ENCODE measurements at regions not wholly inside any gene's neighbourhood (a gene's known extent, or its start where the extent isn't known, plus 50 kb on each side); places are given as distances from the start of the nearest gene placed in this dataset.

- TF ChIP-seq Cebpa-rat (IDR thresholded peaks at IDR 0.05): no peak
- H3K4me1 ChIP-seq: no peaks in the 10 kb centered on the region
- no peak overlapping the region for H3K4me3 ChIP-seq
- no peak overlapping the region for H3K27ac ChIP-seq
- no peaks in the 10 kb centered on the region for H4K20me1 ChIP-seq
- no peak overlapping the region for H3K9ac ChIP-seq
- no peaks in the 10 kb centered on the region for H3K36me3 ChIP-seq
- H3K27me3 ChIP-seq: no peaks in the 10 kb centered on the region
- no peak overlapping the region for H3K4me2 ChIP-seq
- H3K9me3 ChIP-seq: no peaks in the 10 kb centered on the region
Observed at GRCh38 chr1:114278430-114278829, 124.8 kb upstream of the SYT6 start.

- H4K20me1 ChIP-seq: no peaks in the 10 kb centered on the region
- H3K4me3 ChIP-seq: no peak overlapping the region
- H3K4me2 ChIP-seq: no peak overlapping the region
- no peak overlapping the region for H3K27ac ChIP-seq
- TF ChIP-seq Cebpa-rat (IDR thresholded peaks at IDR 0.05): no peak
- no peaks in the 10 kb centered on the region for H3K36me3 ChIP-seq
- no peak overlapping the region for H3K9ac ChIP-seq
- no peaks in the 10 kb centered on the region for H3K9me3 ChIP-seq
- no peaks in the 10 kb centered on the region for H3K27me3 ChIP-seq
- H3K4me1 ChIP-seq: no peaks in the 10 kb centered on the region
Observed at GRCh38 chr1:114274621-114275317, 121.1 kb upstream of the SYT6 start.

GRCh38 chr1:114272593-114272992 lies 118.9 kb upstream of the SYT6 start:
- no peaks in the 10 kb centered on the region for H3K4me1 ChIP-seq
- no peaks in the 10 kb centered on the region for H3K27me3 ChIP-seq
- no peak overlapping the region for H3K4me3 ChIP-seq
- H3K36me3 ChIP-seq: no peaks in the 10 kb centered on the region
- no peak for TF ChIP-seq Cebpa-rat (IDR thresholded peaks at IDR 0.05)
- H3K9ac ChIP-seq: no peak overlapping the region
- no peaks in the 10 kb centered on the region for H3K9me3 ChIP-seq
- no peak overlapping the region for H3K4me2 ChIP-seq
- no peaks in the 10 kb centered on the region for H4K20me1 ChIP-seq
- H3K27ac ChIP-seq: no peak overlapping the region

GRCh38 chr1:114270718-114271117 lies 117.0 kb upstream of the SYT6 start:
- H3K9ac ChIP-seq: no peak overlapping the region
- H3K4me1 ChIP-seq: no peaks in the 10 kb centered on the region
- H3K27ac ChIP-seq: no peak overlapping the region
- H3K4me3 ChIP-seq: no peak overlapping the region
- no peaks in the 10 kb centered on the region for H3K9me3 ChIP-seq
- H3K36me3 ChIP-seq: no peaks in the 10 kb centered on the region
- no peaks in the 10 kb centered on the region for H4K20me1 ChIP-seq
- H3K27me3 ChIP-seq: no peaks in the 10 kb centered on the region
- no peak for TF ChIP-seq Cebpa-rat (IDR thresholded peaks at IDR 0.05)
- no peak overlapping the region for H3K4me2 ChIP-seq

GRCh38 chr1:114270282-114270681 lies 116.6 kb upstream of the SYT6 start:
- no peaks in the 10 kb centered on the region for H4K20me1 ChIP-seq
- no peak for TF ChIP-seq Cebpa-rat (IDR thresholded peaks at IDR 0.05)
- H3K9ac ChIP-seq: no peak overlapping the region

GRCh38 chr1:114269539-114269938 lies 115.9 kb upstream of the SYT6 start:
- no peak for TF ChIP-seq Cebpa-rat (IDR thresholded peaks at IDR 0.05)
- Histone ChIP-seq H3K27ac (no peak overlapping the region), H3K4me3 (no peak overlapping the region), H3K9ac (no peak overlapping the region), H3K27me3 (no peaks in the 10 kb centered on the region), H3K36me3 (no peaks in the 10 kb centered on the region), H3K4me2 (no peak overlapping the region), H3K4me1 (no peaks in the 10 kb centered on the region), H3K9me3 (no peaks in the 10 kb centered on the region), H4K20me1 (no peaks in the 10 kb centered on the region)

More at GRCh38 chr1:114270282-114270681, 116.6 kb upstream of the SYT6 start:
- Histone ChIP-seq H3K4me3 (no peak overlapping the region), H3K27me3 (no peaks in the 10 kb centered on the region), H3K4me2 (no peak overlapping the region), H3K9me3 (no peaks in the 10 kb centered on the region), H3K4me1 (no peaks in the 10 kb centered on the region), H3K36me3 (no peaks in the 10 kb centered on the region), H3K27ac (no peak overlapping the region)

GRCh38 chr1:114263343-114263742 lies 109.7 kb upstream of the SYT6 start:
- Histone ChIP-seq H3K4me1 (no peaks in the 10 kb centered on the region), H3K9ac (no peak overlapping the region), H3K36me3 (no peaks in the 10 kb centered on the region), H4K20me1 (no peaks in the 10 kb centered on the region), H3K27me3 (no peaks in the 10 kb centered on the region), H3K27ac (no peak overlapping the region), H3K4me3 (no peak overlapping the region), H3K9me3 (no peaks in the 10 kb centered on the region), H3K4me2 (no peak overlapping the region)
- TF ChIP-seq Cebpa-rat (IDR thresholded peaks at IDR 0.05): no peak

GRCh38 chr1:114262337-114262736 lies 108.7 kb upstream of the SYT6 start:
- Histone ChIP-seq H3K27me3 (no peaks in the 10 kb centered on the region), H3K4me3 (no peak overlapping the region), H3K9me3 (no peaks in the 10 kb centered on the region), H3K9ac (no peak overlapping the region), H3K4me1 (no peaks in the 10 kb centered on the region), H3K4me2 (no peak overlapping the region), H3K27ac (no peak overlapping the region), H3K36me3 (no peaks in the 10 kb centered on the region), H4K20me1 (no peaks in the 10 kb centered on the region)
- no peak for TF ChIP-seq Cebpa-rat (IDR thresholded peaks at IDR 0.05)

GRCh38 chr1:114260805-114261484 lies 107.3 kb upstream of the SYT6 start:
- H4K20me1 ChIP-seq: no peaks in the 10 kb centered on the region
- H3K4me1 ChIP-seq: no peaks in the 10 kb centered on the region
- no peaks in the 10 kb centered on the region for H3K27me3 ChIP-seq

GRCh38 chr1:114259511-114260160 lies 106.0 kb upstream of the SYT6 start:
- no peaks in the 10 kb centered on the region for H3K27me3 ChIP-seq
- no peaks in the 10 kb centered on the region for H4K20me1 ChIP-seq

More at GRCh38 chr1:114260805-114261484, 107.3 kb upstream of the SYT6 start:
- no peaks in the 10 kb centered on the region for H3K36me3 ChIP-seq
- no peak overlapping the region for H3K9ac ChIP-seq
- H3K4me2 ChIP-seq: no peak overlapping the region
- no peaks in the 10 kb centered on the region for H3K9me3 ChIP-seq
- no peak overlapping the region for H3K27ac ChIP-seq
- H3K4me3 ChIP-seq: no peak overlapping the region
- no peak for TF ChIP-seq Cebpa-rat (IDR thresholded peaks at IDR 0.05)

More at GRCh38 chr1:114259511-114260160, 106.0 kb upstream of the SYT6 start:
- H3K4me2 ChIP-seq: no peak overlapping the region
- H3K4me1 ChIP-seq: no peaks in the 10 kb centered on the region
- TF ChIP-seq Cebpa-rat (IDR thresholded peaks at IDR 0.05): no peak
- H3K4me3 ChIP-seq: no peak overlapping the region
- no peak overlapping the region for H3K9ac ChIP-seq
- H3K9me3 ChIP-seq: peaks cover 10% of the 10 kb centered on the region; the same call in 1 of the 2 replicates
- no peaks in the 10 kb centered on the region for H3K36me3 ChIP-seq
- no peak overlapping the region for H3K27ac ChIP-seq
